ENCODE measurements at regions not wholly inside any gene's neighbourhood (a gene's known extent, or its start where the extent isn't known, plus 50 kb on each side); places are given as distances from the start of the nearest gene placed in this dataset.

- DNase-seq: no peak
Measured at GRCh38 chr2:20150110-20150706, 74.7 kb downstream of the SDC1 start.

DNA sequence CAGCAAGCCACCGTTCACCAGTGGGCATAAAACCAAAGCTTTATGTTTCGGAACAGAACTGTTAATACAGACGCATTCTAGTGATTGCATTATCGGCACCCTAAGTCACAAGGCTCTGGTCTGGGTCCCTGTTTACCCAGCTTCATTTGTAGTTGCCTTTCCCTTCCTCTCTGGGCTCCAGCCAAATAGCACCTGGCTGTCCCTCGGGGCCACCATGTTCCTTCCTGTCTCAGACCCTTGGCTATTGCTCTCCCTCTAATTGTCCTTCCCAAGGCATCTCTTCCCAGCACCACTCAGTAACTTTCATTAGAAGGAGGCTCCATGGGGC is 75.3 kb downstream of the SDC1 start:
- no peak for DNase-seq

DNA sequence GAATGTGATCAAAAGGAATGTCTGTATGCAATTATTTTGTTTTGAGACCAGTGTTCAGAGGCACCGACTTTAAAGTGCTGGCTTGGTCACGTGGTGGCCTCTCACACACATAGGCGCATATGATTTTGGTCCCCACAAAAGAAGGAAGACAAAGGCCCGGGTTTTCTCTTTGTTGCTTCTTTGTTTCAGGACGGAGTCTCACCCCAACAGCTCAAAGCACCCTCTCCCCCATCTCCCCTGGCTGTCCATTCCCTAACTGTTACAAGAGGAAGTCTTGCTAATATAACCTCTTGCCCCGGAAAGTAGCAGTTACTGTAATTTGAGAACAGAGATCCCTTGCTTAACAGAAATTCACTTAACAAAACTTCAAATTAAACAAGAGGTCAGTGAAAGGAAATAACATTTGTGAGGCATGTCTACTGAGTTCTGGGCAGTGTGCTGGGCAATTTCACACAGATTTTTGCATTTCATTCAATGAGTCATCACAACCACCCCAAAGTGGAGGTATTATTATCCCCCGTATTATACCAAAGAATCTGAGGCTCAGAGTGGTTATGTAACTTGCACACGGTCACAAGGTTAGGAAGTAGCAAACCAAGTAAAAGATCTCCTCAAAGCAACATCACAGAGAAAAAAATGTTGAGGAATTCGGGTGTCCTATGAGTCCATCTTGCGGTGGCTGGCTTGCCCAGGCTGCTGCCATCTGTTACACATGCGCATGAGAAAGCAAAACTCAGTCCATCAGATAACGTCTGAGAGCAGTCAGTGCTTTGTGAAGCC is 75.8 kb downstream of the SDC1 start:
- DNase-seq: peak; percentile 66 to 69

- DNase-seq: no peak
Measured at GRCh38 chr2:20148426-20148922, 76.5 kb downstream of the SDC1 start.

GRCh38 chr2:20147351-20147750 is 77.6 kb downstream of the SDC1 start:
- DNase-seq: no peak

- DNase-seq: no peak
Measured at GRCh38 chr2:20146401-20146800, 78.5 kb downstream of the SDC1 start.

DNA sequence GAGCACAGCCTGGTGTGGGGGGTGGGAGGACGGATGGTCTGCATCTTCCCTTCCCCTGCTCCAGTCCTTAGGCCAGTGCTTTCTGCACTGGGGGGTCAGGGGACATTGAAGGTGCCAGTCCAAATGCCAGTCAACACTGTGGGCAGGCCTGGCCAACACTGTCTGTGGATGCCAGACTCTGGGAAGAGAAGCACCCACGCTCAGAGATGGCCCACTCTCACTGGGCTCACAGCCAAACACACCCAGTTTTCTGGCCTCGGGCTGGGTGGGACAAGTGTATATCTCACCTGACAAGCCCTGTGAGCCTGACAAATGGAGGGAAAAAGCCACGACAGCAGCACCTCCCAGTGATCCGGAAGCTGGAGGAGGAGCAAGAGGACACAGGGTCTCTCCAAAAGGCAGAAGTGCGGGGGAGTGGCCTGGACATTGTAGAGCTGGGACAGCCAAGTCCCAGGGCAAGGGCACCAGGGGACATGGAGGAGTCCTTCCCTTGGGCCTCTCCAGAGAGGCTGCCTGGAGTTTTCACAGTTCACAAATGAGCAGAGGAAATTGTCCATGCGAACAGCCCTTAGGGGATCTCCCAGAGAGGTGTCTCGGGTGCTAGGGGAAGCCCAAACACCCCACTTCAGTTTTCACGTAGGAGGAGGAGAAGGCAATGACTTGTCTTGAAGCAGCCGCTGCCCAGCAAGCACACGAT is 79.3 kb downstream of the SDC1 start:
- DNase-seq: no peak

DNA sequence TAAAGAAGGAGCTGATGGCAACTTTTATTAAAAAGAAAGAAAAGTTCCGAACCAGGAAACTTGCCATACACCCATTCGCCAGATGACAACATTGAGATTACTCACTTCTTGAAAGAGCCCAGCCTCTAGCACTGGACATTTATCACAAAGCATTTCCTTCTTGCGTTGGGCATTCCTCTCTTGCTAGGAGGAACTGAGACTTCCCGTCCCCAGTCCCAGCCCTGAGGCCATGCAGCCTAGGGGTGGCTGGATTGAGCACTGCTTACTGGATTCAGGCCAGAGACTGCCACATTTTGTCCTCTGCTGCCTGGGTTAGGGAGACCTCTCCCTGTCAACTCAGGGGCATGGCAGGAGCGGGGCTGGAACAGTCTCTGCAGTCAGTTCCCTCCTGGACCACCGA is 80.1 kb downstream of the SDC1 start:
- DNase-seq: no peak

GRCh38 chr2:20144196-20144595 is 80.7 kb downstream of the SDC1 start:
- no peak for DNase-seq

- no peak for DNase-seq
Measured at GRCh38 chr2:20143263-20143662, 81.7 kb downstream of the SDC1 start.

DNA sequence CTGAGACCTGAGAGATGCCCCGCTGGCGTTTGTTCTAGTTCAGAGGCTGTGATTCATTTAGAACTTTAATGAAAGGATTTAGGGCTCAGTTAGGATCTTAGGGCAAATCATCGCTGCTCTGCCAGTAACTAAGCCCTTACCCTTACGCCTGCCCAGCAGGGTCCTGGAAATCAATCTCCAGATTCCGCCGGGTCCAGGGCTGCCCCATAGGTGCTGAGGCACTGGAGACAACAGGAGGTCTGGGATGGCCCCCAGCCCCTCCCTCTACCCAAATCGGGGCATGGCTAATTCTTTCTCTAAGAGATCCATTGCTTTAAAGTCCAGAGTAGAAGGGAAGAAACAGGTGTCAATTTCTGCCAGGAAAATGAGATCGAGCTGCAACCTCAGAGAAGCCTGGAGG is 83.1 kb downstream of the SDC1 start:
- DNase-seq: no peak

- no peak for DNase-seq
Measured at GRCh38 chr2:20141056-20141762, 83.7 kb downstream of the SDC1 start.

GRCh38 chr2:20140321-20141055 is 84.4 kb downstream of the SDC1 start:
- DNase-seq: no peak

- no peak for DNase-seq
Measured at GRCh38 chr2:20139407-20140172, 85.3 kb downstream of the SDC1 start.

DNA sequence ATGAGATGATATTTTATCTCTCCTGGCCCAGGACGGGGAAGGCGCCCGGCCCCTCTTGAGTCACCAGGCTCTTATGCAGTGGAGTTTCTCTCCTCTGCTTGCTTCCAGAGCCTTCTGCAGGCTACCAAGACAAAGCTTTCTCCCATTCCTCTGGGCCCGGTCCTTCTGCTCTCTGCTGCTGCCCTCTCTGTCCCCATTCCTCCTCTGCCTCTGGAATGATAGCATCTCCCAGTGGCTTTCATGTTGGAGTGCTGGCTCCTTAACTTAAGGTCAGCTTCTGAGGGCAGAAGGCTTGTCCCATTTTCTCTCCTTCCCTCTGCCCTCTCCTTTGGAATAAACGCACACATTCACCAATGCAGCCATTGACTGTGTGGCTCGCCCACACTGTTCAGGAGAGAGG is 86.2 kb downstream of the SDC1 start:
- DNase-seq: no peak

DNA sequence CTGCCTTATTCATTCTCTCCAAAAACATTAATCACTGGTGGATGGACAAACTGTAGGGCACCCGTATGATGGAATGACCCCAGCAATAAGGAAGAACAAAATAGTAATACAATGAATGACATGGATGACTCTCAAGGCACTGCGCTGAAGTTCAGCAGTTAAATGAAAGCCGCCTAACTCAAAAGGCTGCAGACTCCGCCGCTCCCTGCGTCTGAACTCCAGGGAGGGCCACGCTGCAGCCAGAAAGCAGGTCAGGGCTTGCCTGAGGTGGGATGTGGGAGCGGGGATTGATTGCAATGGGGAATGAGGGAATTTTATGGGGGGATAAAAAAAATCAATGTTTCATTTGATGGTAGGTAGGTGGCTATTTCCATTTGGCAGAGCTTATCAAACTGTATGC is 86.5 kb upstream of the LAPTM4A start:
- DNase-seq: no peak

- no peak for DNase-seq
Measured at GRCh38 chr2:20137131-20137571, 85.7 kb upstream of the LAPTM4A start.

DNA sequence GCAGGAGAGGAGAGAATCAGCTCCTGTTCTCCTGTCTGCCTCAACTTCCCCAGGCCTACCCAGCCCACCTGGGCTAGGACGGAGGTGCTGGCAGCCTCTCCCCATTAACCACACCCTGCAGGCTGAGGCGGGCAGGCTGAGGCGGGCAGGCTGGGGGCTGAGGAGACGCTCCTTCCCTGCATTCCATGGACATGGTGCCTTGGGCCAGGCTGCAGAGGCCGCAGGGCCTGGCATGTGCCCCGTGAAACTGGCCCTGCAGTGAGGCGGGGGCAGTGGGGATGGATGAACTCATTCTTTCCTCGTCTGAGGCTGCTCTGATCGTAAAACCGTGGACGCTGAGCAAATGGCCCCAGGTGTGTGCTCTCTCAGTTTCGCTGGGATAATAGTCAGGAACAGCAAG is 84.7 kb upstream of the LAPTM4A start:
- DNase-seq: no peak

GRCh38 chr2:20135631-20136050 is 84.2 kb upstream of the LAPTM4A start:
- peak; percentile 53 to 74 for DNase-seq

GRCh38 chr2:20132990-20133535 is 81.6 kb upstream of the LAPTM4A start:
- DNase-seq: no peak

- DNase-seq: no peak
Measured at GRCh38 chr2:20130821-20131645, 79.6 kb upstream of the LAPTM4A start.

Measured in Kasumi-1 (cell line).